ENCODE measurements at regions not wholly inside any gene's neighbourhood (a gene's known extent, or its start where the extent isn't known, plus 50 kb on each side); places are given as distances from the start of the nearest gene placed in this dataset.
"Not testable (repeated sequence)": the region's sequence is repeated elsewhere in the genome, so short reads cannot be mapped to it uniquely, and the experiment has no call there.

- Histone ChIP-seq H3K4me3 (no peak overlapping the region), H3K36me3 (no peaks in the 10 kb centered on the region), H3K27ac (no peak overlapping the region), H3K27me3 (no peaks in the 10 kb centered on the region), H3K4me1 (no peaks in the 10 kb centered on the region), H3K9me3 (no peaks in the 10 kb centered on the region)
- intact Hi-C loops (cut with DNase I; ENCODE audit: low total_unique reads), result no loop called here
- no peak for TF ChIP-seq CTCF (IDR thresholded peaks at IDR 0.05)
- no peak for DNase-seq
Measured at GRCh38 chr5:6108540-6108848, 269.9 kb downstream of the MED10 start.

- TF ChIP-seq CTCF (IDR thresholded peaks at IDR 0.05), result no peak
- H3K27me3 ChIP-seq, result no peaks in the 10 kb centered on the region
- H3K4me1 ChIP-seq, result no peaks in the 10 kb centered on the region
- no peak overlapping the region for H3K4me3 ChIP-seq
- intact Hi-C loops (cut with DNase I; ENCODE audit: low total_unique reads), result no loop called here
- H3K9me3 ChIP-seq, result no peaks in the 10 kb centered on the region
- no peak overlapping the region for H3K27ac ChIP-seq
- no peaks in the 10 kb centered on the region for H3K36me3 ChIP-seq
- DNase-seq, result no peak
Measured at GRCh38 chr5:6107675-6108539, 270.4 kb downstream of the MED10 start.

GRCh38 chr5:6106756-6107155 is 271.6 kb downstream of the MED10 start:
- DNase-seq, result no peak
- no peak overlapping the region for H3K27ac ChIP-seq
- H3K4me3 ChIP-seq, result no peak overlapping the region
- no peak for TF ChIP-seq CTCF (IDR thresholded peaks at IDR 0.05)
- H3K9me3 ChIP-seq, result no peaks in the 10 kb centered on the region
- no peaks in the 10 kb centered on the region for H3K36me3 ChIP-seq
- intact Hi-C loops (cut with DNase I; ENCODE audit: low total_unique reads), result no loop called here
- H3K27me3 ChIP-seq, result no peaks in the 10 kb centered on the region
- H3K4me1 ChIP-seq, result no peaks in the 10 kb centered on the region

GRCh38 chr5:6105320-6105719 is 273.0 kb downstream of the MED10 start:
- DNase-seq, result no peak
- H3K27me3 ChIP-seq, result no peaks in the 10 kb centered on the region
- H3K9me3 ChIP-seq, result no peaks in the 10 kb centered on the region
- H3K4me1 ChIP-seq, result no peaks in the 10 kb centered on the region
- no peak overlapping the region for H3K4me3 ChIP-seq
- no peak overlapping the region for H3K27ac ChIP-seq
- no peaks in the 10 kb centered on the region for H3K36me3 ChIP-seq
- TF ChIP-seq CTCF (IDR thresholded peaks at IDR 0.05), result no peak
- intact Hi-C loops (cut with DNase I; ENCODE audit: low total_unique reads), result no loop called here

- Histone ChIP-seq H3K27me3 (no peaks in the 10 kb centered on the region), H3K36me3 (no peaks in the 10 kb centered on the region), H3K9me3 (no peaks in the 10 kb centered on the region), H3K27ac (no peak overlapping the region), H3K4me3 (no peak overlapping the region), H3K4me1 (no peaks in the 10 kb centered on the region)
- TF ChIP-seq CTCF (IDR thresholded peaks at IDR 0.05), result no peak
- DNase-seq, result no peak
- intact Hi-C loops (cut with DNase I; ENCODE audit: low total_unique reads), result loop anchor here (1.0 kb wide), 1 partner anchor 13 kb away; no protein-coding TSS in a partner anchor
Measured at GRCh38 chr5:6096101-6096500, 282.2 kb downstream of the MED10 start.

GRCh38 chr5:6094180-6094579 is 284.2 kb downstream of the MED10 start:
- H3K27me3 ChIP-seq; DNase-seq; intact Hi-C loops (cut with DNase I; ENCODE audit: low total_unique reads): not testable (repeated sequence)

More at GRCh38 chr5:6094180-6094579, 284.2 kb downstream of the MED10 start:
- H3K36me3 ChIP-seq, H3K9me3 ChIP-seq, H3K27ac ChIP-seq, H3K4me1 ChIP-seq, H3K4me3 ChIP-seq: not testable (repeated sequence)

All from tibial artery (tissue), 4 donors.